ENCODE measurements at regions not wholly inside any gene's neighbourhood (a gene's known extent, or its start where the extent isn't known, plus 50 kb on each side); places are given as distances from the start of the nearest gene placed in this dataset.
A peak's percentile ranks its signal among the peaks of the same experiment; 100 is the strongest.

DNA sequence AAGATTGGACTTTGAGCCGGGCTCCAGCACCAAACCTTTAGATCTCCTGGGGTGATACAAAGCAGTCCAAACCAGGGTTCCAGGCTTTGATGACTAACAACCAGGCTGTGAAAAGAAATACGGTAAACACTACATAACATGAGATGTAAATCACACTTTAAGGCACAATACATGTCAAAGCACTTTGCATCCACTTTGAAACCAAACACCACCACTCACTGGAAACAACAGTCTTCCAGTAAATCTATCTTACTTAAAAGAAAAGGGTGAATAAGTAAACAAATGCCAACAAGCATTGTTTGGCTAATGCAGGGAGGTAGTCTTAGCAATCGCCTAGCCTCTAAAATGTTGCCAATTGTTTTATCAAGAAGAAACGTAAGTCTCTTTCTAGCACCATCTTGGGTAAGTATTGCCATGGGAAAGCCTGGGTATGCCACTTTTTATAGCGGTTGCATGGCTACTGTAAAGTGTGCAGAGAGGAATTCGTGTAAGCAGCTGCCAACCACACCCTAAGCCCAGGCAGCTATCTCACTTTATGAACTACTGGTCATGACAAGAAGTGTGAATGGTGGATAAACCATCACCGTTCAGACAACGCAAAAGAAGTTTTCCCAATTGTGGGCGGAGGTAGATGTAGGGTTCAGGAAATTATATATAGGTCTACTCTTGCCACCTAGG, 267.4 kb upstream of the PSMD7 start:
- no peak overlapping the region for H3K27ac ChIP-seq (ENCODE audit: low read length)
- no peak overlapping the region for H3K4me3 ChIP-seq (ENCODE audit: low read length)
- no peaks in the 10 kb centered on the region for H3K27me3 ChIP-seq (ENCODE audit: control insufficient read depth, insufficient read depth, low read length)
- no peaks in the 10 kb centered on the region for H3K9me3 ChIP-seq (ENCODE audit: control insufficient read depth, low read depth, low read length)
- no peaks in the 10 kb centered on the region for H3K36me3 ChIP-seq (ENCODE audit: control insufficient read depth, low read depth, low read length)
- no peak overlapping the region for H3K9ac ChIP-seq (ENCODE audit: low read length)
- H3K4me1 ChIP-seq (ENCODE audit: control insufficient read depth, low read depth, low read length), result peaks cover 87% of the 10 kb centered on the region

DNA sequence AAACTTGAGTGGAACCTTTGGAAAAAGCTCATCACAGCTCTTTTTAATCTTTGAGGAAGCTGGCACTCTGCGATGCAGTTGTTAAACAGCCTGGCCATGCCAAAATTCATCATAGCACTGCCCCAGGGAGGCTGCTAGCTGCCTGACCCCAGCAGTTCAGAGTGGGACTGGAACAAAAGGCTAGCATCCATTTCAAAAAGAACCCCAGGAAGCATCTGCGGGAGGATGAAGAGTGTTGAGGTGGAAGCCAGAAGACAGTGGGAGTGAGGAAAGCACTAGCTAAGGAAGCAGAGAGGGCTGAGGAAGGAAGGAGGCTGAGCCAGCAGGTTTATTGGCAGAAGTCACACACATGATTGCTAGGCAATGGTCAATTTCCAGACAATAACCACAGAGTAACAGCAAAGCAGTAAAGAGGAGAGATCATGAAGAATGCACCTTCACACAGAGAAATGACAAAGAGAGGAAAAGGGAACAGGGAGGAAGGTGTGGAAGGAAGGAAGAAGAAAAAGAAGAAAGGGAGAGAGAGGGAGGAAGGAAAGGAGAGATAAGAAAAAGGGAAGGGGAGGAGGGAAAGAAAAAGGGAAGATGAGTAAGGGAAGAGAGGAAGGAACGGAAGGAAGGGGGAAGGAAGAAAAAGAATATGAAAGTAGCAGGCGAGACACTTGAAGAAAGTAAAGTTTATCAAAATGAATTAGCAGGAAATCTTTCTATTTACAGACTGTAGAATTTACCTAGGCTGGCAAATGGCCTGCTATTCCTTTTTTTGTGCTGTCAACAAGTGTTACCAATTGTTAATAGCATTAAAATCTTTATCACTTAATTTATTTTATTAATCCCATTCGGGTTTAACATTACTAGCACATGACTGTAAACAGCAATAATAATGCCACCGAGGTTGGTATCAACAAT, 270.0 kb upstream of the PSMD7 start:
- Histone ChIP-seq H3K27ac (ENCODE audit: low read length) (peak overlapping the region; percentile 9), H3K4me3 (ENCODE audit: low read length) (no peak overlapping the region), H3K27me3 (ENCODE audit: control insufficient read depth, insufficient read depth, low read length) (no peaks in the 10 kb centered on the region), H3K36me3 (ENCODE audit: control insufficient read depth, low read depth, low read length) (no peaks in the 10 kb centered on the region), H3K9ac (ENCODE audit: low read length) (no peak overlapping the region), H3K4me1 (ENCODE audit: control insufficient read depth, low read depth, low read length) (peaks cover 64% of the 10 kb centered on the region), H3K9me3 (ENCODE audit: control insufficient read depth, low read depth, low read length) (no peaks in the 10 kb centered on the region)

- H3K9ac ChIP-seq (ENCODE audit: low read length), result no peak overlapping the region
- no peaks in the 10 kb centered on the region for H3K27me3 ChIP-seq (ENCODE audit: control insufficient read depth, insufficient read depth, low read length)
- no peaks in the 10 kb centered on the region for H3K9me3 ChIP-seq (ENCODE audit: control insufficient read depth, low read depth, low read length)
- no peak overlapping the region for H3K4me3 ChIP-seq (ENCODE audit: low read length)
- H3K36me3 ChIP-seq (ENCODE audit: control insufficient read depth, low read depth, low read length), result no peaks in the 10 kb centered on the region
- peaks cover 58% of the 10 kb centered on the region for H3K4me1 ChIP-seq (ENCODE audit: control insufficient read depth, low read depth, low read length)
- no peak overlapping the region for H3K27ac ChIP-seq (ENCODE audit: low read length)
Observed at GRCh38 chr16:74024953-74025352, 271.7 kb upstream of the PSMD7 start.

- H3K36me3 ChIP-seq (ENCODE audit: control insufficient read depth, low read depth, low read length), result no peaks in the 10 kb centered on the region
- no peak overlapping the region for H3K4me3 ChIP-seq (ENCODE audit: low read length)
Observed at GRCh38 chr16:74020095-74020670, 276.4 kb upstream of the PSMD7 start.

GRCh38 chr16:74019612-74020011, 277.0 kb upstream of the PSMD7 start:
- H3K4me1 ChIP-seq (ENCODE audit: control insufficient read depth, low read depth, low read length), result peaks cover 22% of the 10 kb centered on the region
- H3K27ac ChIP-seq (ENCODE audit: low read length), result no peak overlapping the region
- no peak overlapping the region for H3K4me3 ChIP-seq (ENCODE audit: low read length)
- H3K9me3 ChIP-seq (ENCODE audit: control insufficient read depth, low read depth, low read length), result no peaks in the 10 kb centered on the region
- no peaks in the 10 kb centered on the region for H3K36me3 ChIP-seq (ENCODE audit: control insufficient read depth, low read depth, low read length)
- H3K9ac ChIP-seq (ENCODE audit: low read length), result no peak overlapping the region
- H3K27me3 ChIP-seq (ENCODE audit: control insufficient read depth, insufficient read depth, low read length), result no peaks in the 10 kb centered on the region

More at GRCh38 chr16:74020095-74020670, 276.4 kb upstream of the PSMD7 start:
- no peak overlapping the region for H3K27ac ChIP-seq (ENCODE audit: low read length)
- H3K4me1 ChIP-seq (ENCODE audit: control insufficient read depth, low read depth, low read length), result peaks cover 27% of the 10 kb centered on the region
- no peaks in the 10 kb centered on the region for H3K9me3 ChIP-seq (ENCODE audit: control insufficient read depth, low read depth, low read length)
- H3K9ac ChIP-seq (ENCODE audit: low read length), result no peak overlapping the region
- H3K27me3 ChIP-seq (ENCODE audit: control insufficient read depth, insufficient read depth, low read length), result no peaks in the 10 kb centered on the region

GRCh38 chr16:74015953-74016352, 280.7 kb upstream of the PSMD7 start:
- Histone ChIP-seq H3K36me3 (ENCODE audit: control insufficient read depth, low read depth, low read length) (no peaks in the 10 kb centered on the region), H3K4me1 (ENCODE audit: control insufficient read depth, low read depth, low read length) (peaks cover 18% of the 10 kb centered on the region)

GRCh38 chr16:73998707-73999106, 297.9 kb upstream of the PSMD7 start:
- Histone ChIP-seq H3K4me3 (ENCODE audit: low read length) (no peak overlapping the region), H3K4me1 (ENCODE audit: control insufficient read depth, low read depth, low read length) (no peaks in the 10 kb centered on the region), H3K9me3 (ENCODE audit: control insufficient read depth, low read depth, low read length) (no peaks in the 10 kb centered on the region), H3K36me3 (ENCODE audit: control insufficient read depth, low read depth, low read length) (no peaks in the 10 kb centered on the region), H3K9ac (ENCODE audit: low read length) (no peak overlapping the region), H3K27ac (ENCODE audit: low read length) (no peak overlapping the region), H3K27me3 (ENCODE audit: control insufficient read depth, insufficient read depth, low read length) (no peaks in the 10 kb centered on the region)

More at GRCh38 chr16:74015953-74016352, 280.7 kb upstream of the PSMD7 start:
- H3K4me3 ChIP-seq (ENCODE audit: low read length), result no peak overlapping the region
- no peaks in the 10 kb centered on the region for H3K9me3 ChIP-seq (ENCODE audit: control insufficient read depth, low read depth, low read length)
- H3K27me3 ChIP-seq (ENCODE audit: control insufficient read depth, insufficient read depth, low read length), result no peaks in the 10 kb centered on the region
- H3K27ac ChIP-seq (ENCODE audit: low read length), result no peak overlapping the region
- no peak overlapping the region for H3K9ac ChIP-seq (ENCODE audit: low read length)

DNA sequence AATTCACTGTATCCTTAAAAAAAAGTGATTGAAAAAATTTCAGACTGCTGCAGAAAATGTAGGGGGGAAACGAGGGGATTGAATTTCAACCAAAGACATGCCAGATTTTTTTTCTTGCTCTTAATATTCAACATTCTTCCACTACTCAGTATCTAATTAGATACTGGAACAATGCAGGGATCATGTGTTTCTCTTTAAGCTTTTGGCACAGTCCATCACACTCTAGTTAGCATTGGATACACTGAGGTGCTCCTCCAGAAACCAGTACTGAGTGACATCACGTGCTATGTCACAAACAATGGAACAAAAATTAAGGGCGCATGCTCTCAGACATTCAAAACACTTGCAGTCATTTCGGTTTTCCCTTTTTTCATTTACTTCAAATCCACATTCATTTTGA, 298.6 kb upstream of the PSMD7 start:
- Histone ChIP-seq H3K36me3 (ENCODE audit: control insufficient read depth, low read depth, low read length) (no peaks in the 10 kb centered on the region), H3K27ac (ENCODE audit: low read length) (no peak overlapping the region), H3K27me3 (ENCODE audit: control insufficient read depth, insufficient read depth, low read length) (no peaks in the 10 kb centered on the region), H3K9me3 (ENCODE audit: control insufficient read depth, low read depth, low read length) (no peaks in the 10 kb centered on the region), H3K9ac (ENCODE audit: low read length) (no peak overlapping the region), H3K4me3 (ENCODE audit: low read length) (no peak overlapping the region), H3K4me1 (ENCODE audit: control insufficient read depth, low read depth, low read length) (no peaks in the 10 kb centered on the region)

GRCh38 chr16:73997340-73997711, 299.3 kb upstream of the PSMD7 start:
- no peaks in the 10 kb centered on the region for H3K4me1 ChIP-seq (ENCODE audit: control insufficient read depth, low read depth, low read length)
- no peak overlapping the region for H3K4me3 ChIP-seq (ENCODE audit: low read length)
- H3K9me3 ChIP-seq (ENCODE audit: control insufficient read depth, low read depth, low read length), result no peaks in the 10 kb centered on the region
- no peak overlapping the region for H3K9ac ChIP-seq (ENCODE audit: low read length)
- no peak overlapping the region for H3K27ac ChIP-seq (ENCODE audit: low read length)
- no peaks in the 10 kb centered on the region for H3K36me3 ChIP-seq (ENCODE audit: control insufficient read depth, low read depth, low read length)
- no peaks in the 10 kb centered on the region for H3K27me3 ChIP-seq (ENCODE audit: control insufficient read depth, insufficient read depth, low read length)

- Histone ChIP-seq H3K4me3 (ENCODE audit: low read length) (no peak overlapping the region), H3K4me1 (ENCODE audit: control insufficient read depth, low read depth, low read length) (no peaks in the 10 kb centered on the region)
Observed at GRCh38 chr16:73996624-73997339, 299.8 kb upstream of the PSMD7 start.

DNA sequence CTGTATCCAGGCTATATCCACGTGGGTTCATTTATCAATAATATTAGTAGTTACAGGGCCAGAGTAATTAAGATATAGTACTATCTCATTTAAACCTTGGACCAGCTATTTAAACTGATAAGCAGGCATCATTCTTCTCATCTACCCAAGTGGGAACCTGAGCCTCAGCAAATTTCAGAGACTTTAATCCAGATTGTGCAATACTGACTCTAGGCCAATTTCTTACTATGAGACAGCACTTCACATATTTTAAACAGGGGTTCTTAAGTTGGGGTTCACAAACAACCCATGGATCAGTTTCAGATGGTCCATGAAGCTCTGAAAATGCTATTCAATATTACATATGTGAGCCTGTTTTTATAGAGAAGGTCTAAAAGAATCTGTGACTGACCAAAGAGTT, 302.7 kb upstream of the PSMD7 start:
- Histone ChIP-seq H3K27ac (ENCODE audit: low read length) (no peak overlapping the region), H3K4me1 (ENCODE audit: control insufficient read depth, low read depth, low read length) (no peaks in the 10 kb centered on the region), H3K9ac (ENCODE audit: low read length) (no peak overlapping the region), H3K36me3 (ENCODE audit: control insufficient read depth, low read depth, low read length) (no peaks in the 10 kb centered on the region), H3K4me3 (ENCODE audit: low read length) (no peak overlapping the region), H3K9me3 (ENCODE audit: control insufficient read depth, low read depth, low read length) (no peaks in the 10 kb centered on the region), H3K27me3 (ENCODE audit: control insufficient read depth, insufficient read depth, low read length) (no peaks in the 10 kb centered on the region)

More at GRCh38 chr16:73996624-73997339, 299.8 kb upstream of the PSMD7 start:
- H3K27me3 ChIP-seq (ENCODE audit: control insufficient read depth, insufficient read depth, low read length), result no peaks in the 10 kb centered on the region
- no peaks in the 10 kb centered on the region for H3K9me3 ChIP-seq (ENCODE audit: control insufficient read depth, low read depth, low read length)
- no peak overlapping the region for H3K27ac ChIP-seq (ENCODE audit: low read length)
- no peaks in the 10 kb centered on the region for H3K36me3 ChIP-seq (ENCODE audit: control insufficient read depth, low read depth, low read length)
- H3K9ac ChIP-seq (ENCODE audit: low read length), result no peak overlapping the region

Data from iPS-18a (cell line).